Uterus (tissue), 3 donors: ENCODE measurements at regions not wholly inside any gene's neighbourhood (a gene's known extent, or its start where the extent isn't known, plus 50 kb on each side); places are given as distances from the start of the nearest gene placed in this dataset.

Source experiments
- DNase-seq, 2 donors: peaks; one replicate each; pipeline ENCODE4 v3.0.0-alpha.2; 2019 to 2020
- H3K27ac ChIP-seq, 2 donors: fragments of 200-600 bp; sonication (generic); 1 replicate in 1 of 2; 2 replicates in 1 of 2; pipeline ENCODE4 v1.5.1; 2016 to 2018
- H3K27me3 ChIP-seq, 2 donors: fragments of 200-600 bp; sonication (generic); one replicate each; pipeline ENCODE4 v1.5.1; 2018 to 2019; ENCODE audit warnings: control low read depth in 1 of 2
- H3K36me3 ChIP-seq, 2 donors: fragments of 200-600 bp; sonication (generic); one replicate each; pipeline ENCODE4 v1.5.1; 2019; ENCODE audit warnings: control low read depth in 1 of 2
- H3K4me1 ChIP-seq, 2 donors: fragments of 200-600 bp; sonication (generic); one replicate each; pipeline ENCODE4 v1.5.1; 2018 to 2019; ENCODE audit warnings: control low read depth in 1 of 2
- H3K4me3 ChIP-seq, 2 donors: fragments of 200-600 bp; sonication (generic); 1 replicate in 1 of 2; 2 replicates in 1 of 2; pipeline ENCODE4 v1.5.1; 2018 to 2019; ENCODE audit warnings: mild to moderate bottlenecking in 1 of 2
- H3K9me3 ChIP-seq, 2 donors: fragments of 200-600 bp; sonication (generic); one replicate each; pipeline ENCODE4 v1.5.1; 2019; ENCODE audit warnings: control low read depth in 1 of 2
- POLR2A ChIP-seq, 2 donors: fragments of 450-650 bp; IDR thresholded peaks; one replicate each; pipeline ENCODE4 v1.6.1; 2016; ENCODE audit warnings: antibody characterized with exemption in 2 of 2, mild to moderate bottlenecking in 1 of 2, moderate library complexity in 1 of 2
- intact Hi-C: fragments of 100-400 bp; cut with DNase I; formaldehyde crosslinking; loops from one replicate; pipeline ENCODE4 v1.15.1; 2023; ENCODE audit warnings: low total_unique reads
- TF ChIP-seq, protein P1 (sequence below), 4 experiments: fragments of 200-600 bp in 2 of 4; fragments of 450-650 bp in 2 of 4; sonication (generic) in 2 of 4; IDR thresholded peaks; one replicate each; pipeline ENCODE4 v1.5.1; 2016 to 2019; ENCODE audit warnings: antibody characterized with exemption in 4 of 4, mild to moderate bottlenecking in 2 of 4, moderate library complexity in 1 of 4
- donor health status: DM: yes; HTN: yes; CAD: no.

DNA sequence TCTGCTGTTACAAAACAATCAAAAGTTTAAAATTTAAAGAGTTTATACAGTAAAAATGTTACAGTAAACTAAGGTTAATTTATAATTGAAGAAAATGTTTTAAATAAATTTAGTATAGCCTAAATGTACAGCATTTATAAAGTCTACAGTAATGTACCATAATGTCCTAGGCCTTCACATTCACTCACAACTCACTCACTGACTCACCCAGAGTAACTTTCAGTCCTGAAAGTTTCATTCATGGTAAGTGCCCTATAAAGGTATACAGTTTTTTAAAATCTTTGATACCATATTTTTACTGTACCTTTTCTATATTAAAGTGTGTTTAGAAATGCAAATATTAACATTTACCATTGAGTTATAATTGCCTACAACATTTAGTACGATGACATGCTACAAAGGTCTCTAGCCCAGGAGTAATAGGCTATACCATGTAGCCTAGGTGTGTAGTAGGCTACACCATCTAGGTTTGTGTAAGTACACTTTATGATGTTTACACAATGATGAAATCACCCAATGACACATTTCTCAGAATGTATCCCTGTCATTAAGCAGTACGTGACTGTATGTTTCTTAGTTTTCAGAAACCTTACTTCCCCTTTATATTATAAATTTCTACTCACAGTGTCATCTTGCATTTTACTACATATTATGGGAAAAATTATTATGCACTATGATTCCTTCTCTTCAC lies 320.8 kb downstream of the ADAM29 start:
- no peaks in the 10 kb centered on the region for H3K27me3 ChIP-seq
- H3K9me3 ChIP-seq = no peaks in the 10 kb centered on the region
- no peak overlapping the region for H3K4me3 ChIP-seq
- H3K4me1 ChIP-seq = peaks cover 0 to 5% of the 10 kb centered on the region in 2 donors
- intact Hi-C loops = no loop called here
- no peaks in the 10 kb centered on the region for H3K36me3 ChIP-seq
- TF ChIP-seq, protein P1, sequence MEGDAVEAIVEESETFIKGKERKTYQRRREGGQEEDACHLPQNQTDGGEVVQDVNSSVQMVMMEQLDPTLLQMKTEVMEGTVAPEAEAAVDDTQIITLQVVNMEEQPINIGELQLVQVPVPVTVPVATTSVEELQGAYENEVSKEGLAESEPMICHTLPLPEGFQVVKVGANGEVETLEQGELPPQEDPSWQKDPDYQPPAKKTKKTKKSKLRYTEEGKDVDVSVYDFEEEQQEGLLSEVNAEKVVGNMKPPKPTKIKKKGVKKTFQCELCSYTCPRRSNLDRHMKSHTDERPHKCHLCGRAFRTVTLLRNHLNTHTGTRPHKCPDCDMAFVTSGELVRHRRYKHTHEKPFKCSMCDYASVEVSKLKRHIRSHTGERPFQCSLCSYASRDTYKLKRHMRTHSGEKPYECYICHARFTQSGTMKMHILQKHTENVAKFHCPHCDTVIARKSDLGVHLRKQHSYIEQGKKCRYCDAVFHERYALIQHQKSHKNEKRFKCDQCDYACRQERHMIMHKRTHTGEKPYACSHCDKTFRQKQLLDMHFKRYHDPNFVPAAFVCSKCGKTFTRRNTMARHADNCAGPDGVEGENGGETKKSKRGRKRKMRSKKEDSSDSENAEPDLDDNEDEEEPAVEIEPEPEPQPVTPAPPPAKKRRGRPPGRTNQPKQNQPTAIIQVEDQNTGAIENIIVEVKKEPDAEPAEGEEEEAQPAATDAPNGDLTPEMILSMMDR (IDR thresholded peaks at IDR 0.05) = no peak
- no peak for TF ChIP-seq POLR2A (IDR thresholded peaks at IDR 0.05)
- no peak overlapping the region for H3K27ac ChIP-seq
- no peak for DNase-seq

DNA sequence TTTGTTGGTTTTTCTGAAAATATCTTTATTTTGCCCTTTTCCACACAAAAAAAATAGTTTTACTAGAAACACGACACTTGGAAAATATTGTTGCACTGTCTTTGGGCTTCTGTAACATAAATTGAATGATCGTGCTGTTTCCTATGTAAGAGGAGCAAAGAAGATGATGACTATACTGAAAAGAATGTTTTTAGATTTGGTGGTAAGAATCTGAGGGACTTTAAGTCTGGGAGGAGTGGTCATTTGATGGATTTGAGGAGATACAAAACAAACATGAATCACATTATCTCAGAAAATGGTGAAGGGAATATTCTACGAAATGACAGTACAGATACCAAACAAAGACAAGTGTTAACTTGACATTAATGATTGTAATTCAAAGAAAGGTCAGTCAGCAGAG lies 328.8 kb downstream of the ADAM29 start:
- Histone ChIP-seq H3K4me1 (no peaks in the 10 kb centered on the region), H3K27me3 (no peaks in the 10 kb centered on the region), H3K27ac (no peak overlapping the region), H3K9me3 (no peaks in the 10 kb centered on the region), H3K36me3 (no peaks in the 10 kb centered on the region), H3K4me3 (no peak overlapping the region)
- intact Hi-C loops = no loop called here
- TF ChIP-seq POLR2A (IDR thresholded peaks at IDR 0.05) = no peak
- TF ChIP-seq, protein P1 (IDR thresholded peaks at IDR 0.05) = no peak
- DNase-seq = no peak

DNA sequence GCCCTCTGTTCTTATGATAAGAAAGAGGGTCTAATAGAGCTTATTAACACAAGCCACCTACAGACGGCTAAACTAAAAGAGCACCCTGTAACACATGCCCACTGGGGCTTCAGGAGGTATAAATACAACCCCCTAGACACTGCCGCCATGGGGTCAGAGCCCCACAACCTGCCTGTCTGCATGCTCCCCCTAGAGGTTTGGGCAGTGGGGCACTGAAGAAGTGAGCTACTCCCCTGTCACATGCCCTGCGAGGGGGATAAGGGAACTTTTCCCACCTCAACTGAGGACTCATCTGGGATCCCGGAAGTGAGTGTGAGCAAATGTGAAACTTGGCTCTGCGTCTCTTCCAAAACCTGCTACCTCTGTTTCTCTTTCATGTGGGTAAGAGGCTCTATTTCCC lies 334.5 kb downstream of the ADAM29 start:
- Histone ChIP-seq H3K27me3 (no peaks in the 10 kb centered on the region), H3K9me3 (no peaks in the 10 kb centered on the region), H3K4me3 (no peak overlapping the region), H3K4me1 (no peaks in the 10 kb centered on the region), H3K27ac (no peak overlapping the region), H3K36me3 (no peaks in the 10 kb centered on the region)
- no peak for DNase-seq
- intact Hi-C loops = no loop called here
- TF ChIP-seq POLR2A (IDR thresholded peaks at IDR 0.05) = no peak
- TF ChIP-seq, protein P1 (IDR thresholded peaks at IDR 0.05) = no peak

DNA sequence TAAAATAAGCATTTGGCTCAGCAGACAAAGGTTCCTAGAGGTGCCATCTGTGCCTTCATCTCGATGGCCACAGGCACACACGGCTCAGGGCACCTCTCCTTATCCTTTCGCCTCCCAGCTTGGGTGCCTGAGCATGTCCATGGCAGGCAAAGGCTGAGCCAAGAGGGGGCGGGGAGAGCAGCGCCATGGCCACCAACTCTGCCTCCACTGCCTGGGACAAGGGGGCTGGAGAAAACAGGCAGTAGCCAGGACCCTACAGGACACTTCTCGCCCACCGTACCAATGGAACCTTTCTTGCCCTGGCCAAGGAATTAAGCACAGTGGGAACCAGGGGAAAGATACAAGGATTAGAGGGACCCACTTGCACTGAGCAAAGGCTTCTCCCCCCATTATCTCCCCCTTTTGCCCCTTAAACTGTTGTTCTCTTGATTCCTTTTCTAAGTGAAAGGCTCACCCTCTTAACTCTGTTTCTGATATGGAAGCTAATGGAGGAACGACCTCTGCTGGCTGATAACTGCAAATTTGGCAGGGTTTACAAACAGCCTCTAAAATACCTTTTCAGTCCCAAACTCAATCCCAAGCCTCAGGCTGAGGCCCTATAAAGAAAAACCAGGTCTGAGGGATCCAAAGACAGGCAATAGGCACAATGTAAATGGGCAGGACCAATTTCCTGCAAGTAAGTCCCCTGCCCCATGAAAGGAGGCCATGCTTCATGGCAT lies 335.2 kb downstream of the ADAM29 start:
- intact Hi-C loops = no loop called here
- H3K4me1 ChIP-seq = no peaks in the 10 kb centered on the region
- no peaks in the 10 kb centered on the region for H3K9me3 ChIP-seq
- H3K27me3 ChIP-seq = no peaks in the 10 kb centered on the region
- H3K27ac ChIP-seq = no peak overlapping the region
- H3K36me3 ChIP-seq = no peaks in the 10 kb centered on the region
- TF ChIP-seq, protein P1 (IDR thresholded peaks at IDR 0.05) = no peak
- no peak for TF ChIP-seq POLR2A (IDR thresholded peaks at IDR 0.05)
- DNase-seq = no peak
- no peak overlapping the region for H3K4me3 ChIP-seq

DNA sequence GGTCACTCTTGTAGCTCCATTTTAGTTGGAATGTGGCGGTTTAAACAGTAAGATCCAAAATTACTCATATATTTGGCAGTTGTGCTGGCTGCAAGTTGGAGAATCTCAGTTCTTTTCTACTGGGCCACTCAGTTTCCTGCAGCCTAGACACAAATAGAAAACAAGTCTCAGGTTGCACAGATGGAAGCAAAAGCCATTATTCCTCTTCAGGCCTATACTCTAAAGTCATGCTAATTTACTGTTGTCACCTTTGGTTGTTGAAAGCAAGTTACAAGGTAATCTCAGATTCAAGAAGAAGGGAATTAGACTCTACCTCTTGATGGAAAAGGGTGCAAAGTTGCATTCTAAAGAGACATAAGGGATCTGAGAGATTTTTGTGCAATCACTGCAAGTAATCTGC lies 345.4 kb downstream of the ADAM29 start:
- Histone ChIP-seq H3K4me1 (no peaks in the 10 kb centered on the region), H3K4me3 (no peak overlapping the region), H3K9me3 (no peaks in the 10 kb centered on the region), H3K27ac (no peak overlapping the region), H3K27me3 (no peaks in the 10 kb centered on the region), H3K36me3 (no peaks in the 10 kb centered on the region)
- intact Hi-C loops = no loop called here
- TF ChIP-seq, protein P1 (IDR thresholded peaks at IDR 0.05) = no peak
- TF ChIP-seq POLR2A (IDR thresholded peaks at IDR 0.05) = no peak
- DNase-seq = no peak
